ENCODE measurements at regions not wholly inside any gene's neighbourhood (a gene's known extent, or its start where the extent isn't known, plus 50 kb on each side); places are given as distances from the start of the nearest gene placed in this dataset.
A peak's percentile ranks its signal among the peaks of the same experiment; 100 is the strongest.

DNA sequence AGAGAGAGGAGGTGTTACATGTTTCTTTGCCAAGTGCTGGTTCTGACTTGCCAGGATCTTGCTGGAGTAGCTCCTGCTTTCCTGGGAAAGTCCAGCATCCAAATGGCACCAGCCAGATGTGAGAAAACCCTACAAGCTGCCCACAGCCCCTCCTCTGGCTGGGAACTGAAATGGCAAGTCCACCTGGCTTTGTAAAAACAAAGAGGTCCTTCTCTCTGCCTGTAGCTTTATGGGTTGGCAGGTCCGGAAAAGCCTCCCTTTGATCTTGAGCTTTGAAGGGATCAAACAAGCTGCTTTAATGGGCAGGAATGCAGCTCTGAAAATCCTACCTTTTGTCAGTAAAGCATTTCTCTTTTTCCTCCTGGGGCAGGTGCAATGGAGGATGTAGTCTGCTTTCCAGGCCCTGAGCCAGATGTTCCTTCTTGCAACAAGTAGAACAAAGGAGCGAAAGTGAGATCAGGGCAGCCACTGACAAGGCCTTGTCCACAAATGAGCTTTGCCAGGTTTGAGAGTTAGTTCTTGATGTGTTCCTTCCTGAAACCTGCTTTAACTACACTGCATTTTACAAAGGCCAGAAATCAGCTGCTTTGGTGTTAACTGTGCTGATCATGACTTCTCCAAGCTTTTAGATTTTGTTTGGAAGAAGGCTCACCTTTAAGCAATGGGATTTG lies 456.7 kb downstream of the ZNF608 start (continued):
- TF ChIP-seq, protein P1, sequence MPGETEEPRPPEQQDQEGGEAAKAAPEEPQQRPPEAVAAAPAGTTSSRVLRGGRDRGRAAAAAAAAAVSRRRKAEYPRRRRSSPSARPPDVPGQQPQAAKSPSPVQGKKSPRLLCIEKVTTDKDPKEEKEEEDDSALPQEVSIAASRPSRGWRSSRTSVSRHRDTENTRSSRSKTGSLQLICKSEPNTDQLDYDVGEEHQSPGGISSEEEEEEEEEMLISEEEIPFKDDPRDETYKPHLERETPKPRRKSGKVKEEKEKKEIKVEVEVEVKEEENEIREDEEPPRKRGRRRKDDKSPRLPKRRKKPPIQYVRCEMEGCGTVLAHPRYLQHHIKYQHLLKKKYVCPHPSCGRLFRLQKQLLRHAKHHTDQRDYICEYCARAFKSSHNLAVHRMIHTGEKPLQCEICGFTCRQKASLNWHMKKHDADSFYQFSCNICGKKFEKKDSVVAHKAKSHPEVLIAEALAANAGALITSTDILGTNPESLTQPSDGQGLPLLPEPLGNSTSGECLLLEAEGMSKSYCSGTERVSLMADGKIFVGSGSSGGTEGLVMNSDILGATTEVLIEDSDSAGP (CRISPR knock-in tag; IDR thresholded peaks at IDR 0.05; ENCODE audit: borderline replicate concordance) = 0 out of 2 replicates have a peak, but pooled peaks have one; percentile 28
- no peak for TF ChIP-seq PPARG (CRISPR knock-in tag; conservative IDR thresholded peaks at IDR 0.05)
- TF ChIP-seq, protein P2, sequence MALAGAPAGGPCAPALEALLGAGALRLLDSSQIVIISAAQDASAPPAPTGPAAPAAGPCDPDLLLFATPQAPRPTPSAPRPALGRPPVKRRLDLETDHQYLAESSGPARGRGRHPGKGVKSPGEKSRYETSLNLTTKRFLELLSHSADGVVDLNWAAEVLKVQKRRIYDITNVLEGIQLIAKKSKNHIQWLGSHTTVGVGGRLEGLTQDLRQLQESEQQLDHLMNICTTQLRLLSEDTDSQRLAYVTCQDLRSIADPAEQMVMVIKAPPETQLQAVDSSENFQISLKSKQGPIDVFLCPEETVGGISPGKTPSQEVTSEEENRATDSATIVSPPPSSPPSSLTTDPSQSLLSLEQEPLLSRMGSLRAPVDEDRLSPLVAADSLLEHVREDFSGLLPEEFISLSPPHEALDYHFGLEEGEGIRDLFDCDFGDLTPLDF (CRISPR knock-in tag; IDR thresholded peaks at IDR 0.05) = no peak
- no peak for TF ChIP-seq ZNF672 (CRISPR knock-in tag; IDR thresholded peaks at IDR 0.05)
- TF ChIP-seq, protein P3, sequence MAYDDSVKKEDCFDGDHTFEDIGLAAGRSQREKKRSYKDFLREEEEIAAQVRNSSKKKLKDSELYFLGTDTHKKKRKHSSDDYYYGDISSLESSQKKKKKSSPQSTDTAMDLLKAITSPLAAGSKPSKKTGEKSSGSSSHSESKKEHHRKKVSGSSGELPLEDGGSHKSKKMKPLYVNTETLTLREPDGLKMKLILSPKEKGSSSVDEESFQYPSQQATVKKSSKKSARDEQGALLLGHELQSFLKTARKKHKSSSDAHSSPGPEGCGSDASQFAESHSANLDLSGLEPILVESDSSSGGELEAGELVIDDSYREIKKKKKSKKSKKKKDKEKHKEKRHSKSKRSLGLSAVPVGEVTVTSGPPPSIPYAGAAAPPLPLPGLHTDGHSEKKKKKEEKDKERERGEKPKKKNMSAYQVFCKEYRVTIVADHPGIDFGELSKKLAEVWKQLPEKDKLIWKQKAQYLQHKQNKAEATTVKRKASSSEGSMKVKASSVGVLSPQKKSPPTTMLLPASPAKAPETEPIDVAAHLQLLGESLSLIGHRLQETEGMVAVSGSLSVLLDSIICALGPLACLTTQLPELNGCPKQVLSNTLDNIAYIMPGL (CRISPR knock-in tag; IDR thresholded peaks at IDR 0.05; ENCODE audit: borderline replicate concordance in 1 of 2, low read depth in 1 of 2) = 0 out of 4 replicates have a peak, but pooled peaks of 1 of the 2 experiments have one; percentile 22
- no peak for TF ChIP-seq ZNF460 (CRISPR knock-in tag; IDR thresholded peaks at IDR 0.05; ENCODE audit: borderline replicate concordance)
- no peak for TF ChIP-seq POLR2AphosphoS5 (IDR thresholded peaks at IDR 0.05; ENCODE audit: low read depth, low read length)
- no peak for TF ChIP-seq REPIN1 (CRISPR knock-in tag; IDR thresholded peaks at IDR 0.05; ENCODE audit: borderline replicate concordance, low read depth)
- no peak for TF ChIP-seq ARNTL (CRISPR knock-in tag; IDR thresholded peaks at IDR 0.05)
- TF ChIP-seq, protein P4, sequence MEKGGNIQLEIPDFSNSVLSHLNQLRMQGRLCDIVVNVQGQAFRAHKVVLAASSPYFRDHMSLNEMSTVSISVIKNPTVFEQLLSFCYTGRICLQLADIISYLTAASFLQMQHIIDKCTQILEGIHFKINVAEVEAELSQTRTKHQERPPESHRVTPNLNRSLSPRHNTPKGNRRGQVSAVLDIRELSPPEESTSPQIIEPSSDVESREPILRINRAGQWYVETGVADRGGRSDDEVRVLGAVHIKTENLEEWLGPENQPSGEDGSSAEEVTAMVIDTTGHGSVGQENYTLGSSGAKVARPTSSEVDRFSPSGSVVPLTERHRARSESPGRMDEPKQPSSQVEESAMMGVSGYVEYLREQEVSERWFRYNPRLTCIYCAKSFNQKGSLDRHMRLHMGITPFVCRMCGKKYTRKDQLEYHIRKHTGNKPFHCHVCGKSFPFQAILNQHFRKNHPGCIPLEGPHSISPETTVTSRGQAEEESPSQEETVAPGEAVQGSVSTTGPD (CRISPR knock-in tag; IDR thresholded peaks at IDR 0.05) = no peak
- TF ChIP-seq SP4 (CRISPR knock-in tag; IDR thresholded peaks at IDR 0.05) = no peak
- TF ChIP-seq ZFX (CRISPR knock-in tag; IDR thresholded peaks at IDR 0.05; ENCODE audit: low read depth) = peak; percentile 53
- TF ChIP-seq, protein P5, sequence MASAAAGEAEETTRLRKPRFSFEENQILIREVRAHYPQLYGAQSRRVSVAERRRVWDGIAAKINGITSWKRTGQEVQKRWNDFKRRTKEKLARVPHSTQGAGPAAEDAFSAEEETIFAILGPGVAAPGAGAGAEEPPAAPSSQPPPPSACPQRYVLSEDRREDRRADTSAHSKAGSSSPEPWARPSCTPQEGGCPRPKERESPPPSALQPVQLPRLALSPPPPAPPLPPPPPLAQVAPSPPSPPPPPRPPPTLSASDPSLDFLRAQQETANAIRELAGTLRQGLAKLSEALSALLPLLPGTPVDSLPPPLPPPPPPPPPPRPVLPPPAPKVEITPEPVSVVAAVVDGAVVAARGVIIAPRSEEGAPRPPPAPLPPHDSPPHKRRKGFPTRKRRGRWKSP (CRISPR knock-in tag; IDR thresholded peaks at IDR 0.05) = no peak
- peak; percentile 84 for TF ChIP-seq ZEB1 (IDR thresholded peaks at IDR 0.05; ENCODE audit: insufficient replicate concordance, low read depth)
- TF ChIP-seq TOE1 (CRISPR knock-in tag; IDR thresholded peaks at IDR 0.05) = no peak
- no peak for TF ChIP-seq STAT5B (CRISPR knock-in tag; IDR thresholded peaks at IDR 0.05)
- no peak for TF ChIP-seq FOXK1 (CRISPR knock-in tag; IDR thresholded peaks at IDR 0.05; ENCODE audit: borderline replicate concordance, low read depth)
- TF ChIP-seq CEBPB (IDR thresholded peaks at IDR 0.05; ENCODE audit: borderline replicate concordance, low read depth, low read length) = no peak
- no peak for TF ChIP-seq ZSCAN29 (CRISPR knock-in tag; conservative IDR thresholded peaks at IDR 0.05)
- TF ChIP-seq RXRB (CRISPR knock-in tag; IDR thresholded peaks at IDR 0.05; ENCODE audit: borderline replicate concordance) = peak; percentile 26; the same call in 1 of the 2 replicates
- TF ChIP-seq, protein P6, sequence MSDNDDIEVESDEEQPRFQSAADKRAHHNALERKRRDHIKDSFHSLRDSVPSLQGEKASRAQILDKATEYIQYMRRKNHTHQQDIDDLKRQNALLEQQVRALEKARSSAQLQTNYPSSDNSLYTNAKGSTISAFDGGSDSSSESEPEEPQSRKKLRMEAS (IDR thresholded peaks at IDR 0.05) = no peak
